ENCODE measurements at regions not wholly inside any gene's neighbourhood (a gene's known extent, or its start where the extent isn't known, plus 50 kb on each side); places are given as distances from the start of the nearest gene placed in this dataset.
A peak's percentile ranks its signal among the peaks of the same experiment; 100 is the strongest.

- no peak overlapping the region for H3K4me3 ChIP-seq (ENCODE audit: low read depth, low read length)
- DNase-seq (ENCODE audit: low read depth, low spot score), result no peak
- no peak for TF ChIP-seq CTCF (IDR thresholded peaks at IDR 0.05; ENCODE audit: insufficient read depth, low read length, missing control alignments)
- CTCF ChIA-PET, result interaction anchor here (1.2 kb wide), 1 partner anchor 514 kb away, joined by 3 read pairs; no protein-coding TSS in a partner anchor
- POLR2A ChIA-PET, result interaction anchor here (0.7 kb wide), 1 partner anchor 36 kb away, joined by 4 read pairs; no protein-coding TSS in a partner anchor
These were observed 119.1 kb upstream of the CD93 start for GRCh38 chr20:23205211-23205610.

- CTCF ChIA-PET, result interaction anchor here (0.9 to 1.3 kb wide), 3 partner anchors 157 to 513 kb away, joined by 3 to 5 read pairs (median 3); no protein-coding TSS in a partner anchor
- POLR2A ChIA-PET, result no interaction called here
- H3K4me3 ChIP-seq (ENCODE audit: low read depth, low read length), result no peak overlapping the region
- TF ChIP-seq CTCF (IDR thresholded peaks at IDR 0.05; ENCODE audit: insufficient read depth, low read length, missing control alignments), result no peak
- DNase-seq (ENCODE audit: low read depth, low spot score), result no peak
These were observed 118.0 kb upstream of the CD93 start for GRCh38 chr20:23203951-23204730.

DNA sequence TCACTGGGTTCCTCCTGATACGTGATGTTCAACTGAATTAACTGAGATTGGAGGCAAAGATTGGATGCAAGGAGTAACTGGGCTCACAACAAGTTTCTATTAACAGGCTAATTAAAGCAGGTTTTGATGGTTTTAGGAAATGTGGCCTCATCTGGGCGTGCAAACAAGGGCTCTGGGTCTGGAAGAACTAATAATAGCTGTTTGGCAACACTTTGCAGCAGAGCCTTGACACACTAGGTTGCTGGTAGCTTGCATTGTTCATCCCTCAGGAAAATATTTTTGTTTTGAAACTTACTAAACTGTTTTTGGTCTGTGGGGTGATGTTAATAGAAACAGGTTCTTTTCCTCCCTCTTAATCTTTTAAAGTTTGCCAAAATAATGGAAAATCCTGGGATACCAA is 117.2 kb upstream of the CD93 start:
- ChIA-PET POLR2A (no interaction called here), CTCF (interaction anchor here (0.9 to 1.3 kb wide), 4 partner anchors 12 to 512 kb away, joined by 3 to 5 read pairs (median 3); no protein-coding TSS in a partner anchor)
- H3K4me3 ChIP-seq (ENCODE audit: low read depth, low read length), result no peak overlapping the region
- TF ChIP-seq CTCF (IDR thresholded peaks at IDR 0.05; ENCODE audit: insufficient read depth, low read length, missing control alignments), result no peak
- DNase-seq (ENCODE audit: low read depth, low spot score), result no peak

GRCh38 chr20:23201658-23202057 is 115.5 kb upstream of the CD93 start:
- no peak for TF ChIP-seq CTCF (IDR thresholded peaks at IDR 0.05; ENCODE audit: insufficient read depth, low read length, missing control alignments)
- ChIA-PET POLR2A (no interaction called here), CTCF (interaction anchor here (1.5 to 2.3 kb wide), 3 partner anchors 10 to 510 kb away, joined by 4 to 8 read pairs (median 7); no protein-coding TSS in a partner anchor)
- no peak overlapping the region for H3K4me3 ChIP-seq (ENCODE audit: low read depth, low read length)
- no peak for DNase-seq (ENCODE audit: low read depth, low spot score)

DNA sequence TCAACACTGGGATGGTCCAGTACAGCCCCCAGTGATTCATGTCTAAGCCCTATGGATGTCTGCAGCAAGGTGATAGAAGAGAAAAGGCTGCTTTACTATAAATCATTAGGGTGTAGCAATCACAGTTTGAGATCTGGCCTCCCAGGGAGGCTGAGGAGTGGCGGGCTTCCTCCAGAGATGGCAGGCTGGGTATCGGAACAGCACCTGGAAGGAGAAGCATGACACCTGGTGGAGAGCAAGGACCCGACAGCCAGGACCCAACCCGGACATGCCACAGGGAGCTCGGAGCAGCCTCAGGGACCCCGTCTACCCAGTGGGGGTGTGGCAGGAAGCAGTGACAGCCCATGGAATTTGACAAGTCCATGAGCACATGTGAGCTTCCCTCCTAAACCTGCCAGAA is 114.8 kb upstream of the CD93 start:
- CTCF ChIA-PET, result interaction anchor here (1.5 to 2.3 kb wide), 3 partner anchors 10 to 509 kb away, joined by 4 to 8 read pairs (median 7); no protein-coding TSS in a partner anchor
- H3K4me3 ChIP-seq (ENCODE audit: low read depth, low read length), result no peak overlapping the region
- peak; percentile 41 for TF ChIP-seq CTCF (IDR thresholded peaks at IDR 0.05; ENCODE audit: insufficient read depth, low read length, missing control alignments)
- no peak for DNase-seq (ENCODE audit: low read depth, low spot score)
- POLR2A ChIA-PET, result no interaction called here

DNA sequence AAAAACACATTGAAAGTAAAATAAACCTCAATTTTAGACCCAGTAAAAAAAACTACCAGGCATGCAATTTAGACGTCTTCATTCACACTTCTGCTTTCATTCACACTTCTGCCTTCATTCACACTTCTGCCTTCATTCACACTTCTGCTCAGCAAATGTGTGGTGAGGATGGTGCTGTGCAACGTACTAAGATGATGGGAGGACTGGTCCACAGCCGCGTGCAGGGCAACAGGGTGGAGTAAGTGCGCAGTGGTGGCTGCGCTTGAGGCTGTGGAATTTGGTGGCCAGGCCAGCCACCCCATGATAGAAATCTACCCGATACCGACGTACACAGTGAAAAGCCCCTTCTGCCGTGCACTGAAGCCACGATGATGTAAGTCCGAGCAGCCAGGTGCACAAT is 114.3 kb upstream of the CD93 start:
- DNase-seq (ENCODE audit: low read depth, low spot score), result no peak
- H3K4me3 ChIP-seq (ENCODE audit: low read depth, low read length), result no peak overlapping the region
- ChIA-PET POLR2A (no interaction called here), CTCF (interaction anchor here (0.8 to 2.3 kb wide), 3 partner anchors 35 to 509 kb away, joined by 5 to 8 read pairs (median 7); no protein-coding TSS in a partner anchor)
- TF ChIP-seq CTCF (IDR thresholded peaks at IDR 0.05; ENCODE audit: insufficient read depth, low read length, missing control alignments), result no peak
